DMS114 treated with DMSO at 0.1 percent for 48 hours (cell line): ENCODE measurements at regions not wholly inside any gene's neighbourhood (a gene's known extent, or its start where the extent isn't known, plus 50 kb on each side); places are given as distances from the start of the nearest gene placed in this dataset.
"Not testable (repeated sequence)": the region's sequence is repeated elsewhere in the genome, so short reads cannot be mapped to it uniquely, and the experiment has no call there.

Experiments used
- DNase-seq: peaks from one replicate; lab custom pipeline; 2025; ENCODE audit not compliant: unreplicated experiment; lab: John Stamatoyannopoulos, UW

DNA sequence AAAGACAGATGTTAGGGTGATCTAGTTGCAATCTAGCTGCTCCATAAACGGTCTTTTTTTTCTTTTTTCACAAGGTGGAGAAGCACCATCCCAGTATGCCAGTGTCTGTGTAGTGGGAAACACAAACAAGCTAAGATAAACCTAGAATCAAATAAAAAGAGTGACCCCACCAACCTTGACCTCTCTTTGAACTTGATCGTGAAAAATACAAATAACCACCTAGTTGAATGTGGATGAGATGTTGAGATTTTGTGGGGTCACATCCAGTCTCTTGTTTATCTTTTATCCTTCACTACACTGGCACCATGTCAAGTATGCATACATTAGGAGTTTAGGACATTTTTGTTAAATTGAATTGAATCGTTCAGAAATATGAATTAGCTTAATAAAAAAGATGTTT lies 194.6 kb upstream of the EYA4 start:
- no peak for DNase-seq

DNA sequence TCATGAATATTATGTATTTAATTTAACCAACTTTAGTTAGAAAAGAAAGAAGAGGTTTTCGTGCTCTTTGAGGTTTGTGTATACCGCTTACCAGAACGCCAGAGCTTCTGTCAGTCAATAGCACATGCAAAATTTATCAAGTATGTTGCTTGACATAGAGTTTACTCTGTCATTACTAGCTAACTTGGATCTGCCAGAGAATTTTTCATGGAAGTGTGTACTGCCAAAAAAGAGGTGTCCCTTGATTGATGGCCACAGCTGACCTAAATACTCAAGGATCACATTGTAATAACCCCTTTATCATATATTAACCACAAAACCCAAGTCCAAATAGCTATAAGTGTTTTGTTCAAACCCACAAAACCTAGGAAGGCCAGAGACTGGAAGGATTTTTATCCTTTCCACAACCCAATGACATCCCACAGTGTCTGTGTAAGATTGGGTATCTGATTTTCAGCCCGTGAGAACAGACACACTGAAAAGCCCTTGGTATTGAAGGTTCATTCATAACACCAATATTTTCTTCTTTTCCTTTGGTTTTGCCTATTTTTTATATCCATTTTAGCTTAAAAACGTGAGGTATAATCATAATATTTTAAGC lies 194.0 kb upstream of the EYA4 start:
- DNase-seq = no peak

DNA sequence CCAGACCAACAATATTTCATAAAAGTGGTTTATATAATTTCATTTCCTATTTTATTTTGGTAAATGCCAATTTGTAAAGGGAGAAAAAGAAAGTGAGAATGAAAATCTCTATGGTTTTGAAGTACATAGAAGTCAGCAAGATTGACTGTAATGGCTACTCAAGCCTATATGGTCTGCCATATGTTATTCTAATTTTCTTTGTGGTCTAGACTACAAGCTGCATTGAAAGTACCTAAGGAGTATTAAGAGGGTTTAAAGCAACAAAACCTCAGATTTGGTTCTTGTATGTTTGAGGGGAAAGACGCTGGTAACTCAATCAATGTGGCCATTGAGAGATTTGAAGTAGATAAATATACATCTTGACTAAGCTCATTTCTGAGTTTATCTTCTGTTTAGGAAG lies 193.5 kb upstream of the EYA4 start:
- no peak for DNase-seq

DNA sequence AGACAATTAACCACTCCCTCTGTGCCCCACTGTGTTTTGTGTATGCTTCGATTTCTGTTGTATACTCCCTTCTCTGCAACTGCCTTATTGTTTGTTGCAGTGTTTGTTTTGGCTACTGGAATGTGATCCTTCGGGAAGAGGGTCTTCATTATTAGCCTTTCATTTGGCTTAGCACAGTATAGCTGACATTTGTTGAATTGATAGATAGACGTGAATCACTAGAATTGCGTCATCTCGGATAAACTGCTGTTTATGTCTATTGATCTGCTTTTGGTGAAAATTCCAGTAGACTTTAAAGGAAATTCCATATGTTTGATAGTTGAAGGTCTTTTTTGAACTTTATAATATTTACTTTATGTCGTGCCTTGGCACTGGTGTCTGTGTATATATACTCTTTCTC lies 189.9 kb upstream of the EYA4 start:
- no peak for DNase-seq

DNA sequence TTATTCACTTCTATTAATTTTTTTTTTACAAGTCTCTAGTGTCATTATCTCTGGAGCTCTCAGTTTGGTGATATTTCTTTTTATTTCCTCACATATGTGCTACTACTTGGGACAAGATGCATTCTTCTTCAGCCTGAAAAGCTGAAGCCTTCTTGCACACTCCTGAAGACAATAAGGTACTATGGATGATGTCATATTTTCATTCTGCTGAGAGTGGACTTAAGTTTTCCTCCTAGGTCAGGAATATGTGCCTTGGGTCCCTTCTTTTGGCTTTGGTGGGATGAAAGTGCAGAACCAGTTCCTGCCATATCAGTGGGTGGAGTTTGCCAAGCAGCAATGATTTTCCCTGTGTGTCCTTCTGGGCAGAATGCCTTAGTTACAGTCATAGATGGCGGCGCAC lies 188.7 kb upstream of the EYA4 start:
- DNase-seq = no peak

DNA sequence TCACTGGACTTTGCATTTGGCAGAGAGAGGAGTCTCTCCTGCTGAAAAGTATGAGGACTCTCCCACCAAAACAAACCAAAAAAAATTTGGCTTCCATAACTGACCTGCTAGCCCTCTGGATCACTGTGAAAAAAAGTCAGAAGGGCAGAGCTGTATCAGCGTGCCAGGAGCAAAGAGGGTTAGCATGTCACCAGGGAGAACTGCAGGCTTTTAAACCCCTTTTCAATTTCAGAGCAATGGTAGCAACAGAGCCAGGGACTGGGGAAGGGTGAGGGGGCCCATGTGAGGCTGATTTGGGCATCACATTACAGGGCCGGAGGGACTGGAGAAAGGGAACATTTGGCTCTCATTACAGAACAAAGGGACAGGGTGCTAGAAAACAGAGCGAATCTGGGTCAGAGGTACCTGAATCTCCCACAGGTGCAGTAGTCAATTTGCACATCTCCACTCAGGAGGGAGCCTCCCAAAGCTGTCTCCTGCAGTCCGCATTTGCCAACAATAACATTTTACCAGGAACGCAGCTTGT lies 185.7 kb upstream of the EYA4 start:
- no peak for DNase-seq

DNA sequence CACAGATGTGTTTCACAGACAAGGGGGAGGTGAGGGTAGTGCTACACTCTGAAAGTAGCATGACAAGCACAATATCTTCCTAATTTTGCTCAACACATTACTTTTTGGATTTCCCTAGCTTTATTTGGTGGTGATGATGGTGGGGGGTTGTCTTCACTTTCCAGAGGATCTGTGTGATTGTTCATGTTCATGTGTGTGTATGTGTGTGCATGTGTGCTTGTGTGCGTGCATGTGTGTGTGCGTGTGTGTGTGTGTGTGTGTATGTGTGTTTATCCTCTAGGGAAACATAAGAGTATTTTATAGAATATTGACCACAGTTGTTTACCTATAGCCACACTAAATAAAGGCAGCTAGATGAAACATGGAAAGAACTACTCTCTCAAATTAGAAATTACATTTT lies 183.8 kb upstream of the EYA4 start:
- no peak for DNase-seq

DNA sequence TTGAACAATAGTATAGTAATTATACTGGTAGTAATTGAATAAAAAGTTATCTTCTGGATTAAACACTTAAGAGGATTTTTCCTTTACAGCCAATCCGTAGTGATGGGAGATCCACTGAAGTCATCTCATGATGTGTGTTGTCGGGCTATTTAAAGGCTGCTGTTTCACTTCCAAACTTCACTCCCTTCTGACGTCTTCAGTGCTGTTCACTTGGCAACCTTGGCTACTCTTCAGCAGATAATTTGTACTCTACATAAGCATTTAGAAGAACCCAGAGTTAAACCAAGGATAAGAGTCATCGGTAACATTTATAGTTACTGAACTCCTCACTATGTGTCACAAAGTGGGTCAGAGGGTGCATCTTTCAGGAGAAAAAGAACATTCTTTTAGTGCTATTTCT lies 179.1 kb upstream of the EYA4 start:
- DNase-seq = no peak

DNA sequence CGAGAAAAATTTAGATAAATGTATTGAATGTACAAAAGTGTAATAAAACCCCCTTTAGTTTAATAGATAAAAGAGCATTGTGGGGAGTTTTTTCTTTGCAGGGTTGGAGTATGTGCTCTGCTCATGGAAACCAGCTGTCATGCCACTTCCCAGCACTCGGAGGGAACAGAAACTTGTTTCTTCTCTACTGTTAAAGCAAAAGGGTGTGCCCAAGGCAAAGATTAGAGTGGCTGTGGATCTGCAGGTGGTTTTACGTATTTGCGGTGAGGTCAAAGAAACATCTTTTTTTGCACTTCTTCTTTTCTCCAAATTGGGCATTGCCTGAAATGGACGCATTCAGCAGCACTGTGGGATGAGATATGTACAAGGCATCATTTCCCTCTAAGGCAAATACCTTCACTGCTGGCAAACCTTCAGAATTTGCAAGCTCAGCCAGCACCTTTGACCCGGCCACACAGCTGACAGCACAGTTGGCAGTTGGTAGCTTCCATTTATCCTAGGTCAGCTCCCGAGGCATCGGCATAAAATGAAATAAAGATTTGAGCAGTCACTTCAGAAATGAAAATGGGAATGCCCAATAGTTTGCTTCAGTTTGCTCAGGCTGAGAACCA lies 178.4 kb upstream of the EYA4 start:
- no peak for DNase-seq

DNA sequence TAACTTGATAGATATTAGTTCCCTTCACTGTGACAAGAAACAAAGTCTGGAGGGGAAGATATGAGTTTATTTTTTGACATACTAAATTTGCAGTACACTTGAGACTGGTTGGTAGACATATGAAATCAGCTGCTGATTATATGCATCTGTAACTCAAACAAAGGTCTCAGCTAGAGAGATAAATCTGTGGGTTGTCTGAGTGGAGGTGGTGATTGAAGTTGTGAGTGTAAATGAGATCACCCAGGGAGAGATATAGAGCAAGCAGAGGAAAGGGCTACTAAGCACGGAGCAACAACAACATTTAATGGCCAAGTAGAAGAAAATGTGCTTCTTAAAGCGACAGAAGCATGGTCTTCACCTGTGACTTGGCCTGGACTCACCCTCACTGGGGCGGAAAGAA lies 173.2 kb upstream of the EYA4 start:
- DNase-seq = no peak

DNA sequence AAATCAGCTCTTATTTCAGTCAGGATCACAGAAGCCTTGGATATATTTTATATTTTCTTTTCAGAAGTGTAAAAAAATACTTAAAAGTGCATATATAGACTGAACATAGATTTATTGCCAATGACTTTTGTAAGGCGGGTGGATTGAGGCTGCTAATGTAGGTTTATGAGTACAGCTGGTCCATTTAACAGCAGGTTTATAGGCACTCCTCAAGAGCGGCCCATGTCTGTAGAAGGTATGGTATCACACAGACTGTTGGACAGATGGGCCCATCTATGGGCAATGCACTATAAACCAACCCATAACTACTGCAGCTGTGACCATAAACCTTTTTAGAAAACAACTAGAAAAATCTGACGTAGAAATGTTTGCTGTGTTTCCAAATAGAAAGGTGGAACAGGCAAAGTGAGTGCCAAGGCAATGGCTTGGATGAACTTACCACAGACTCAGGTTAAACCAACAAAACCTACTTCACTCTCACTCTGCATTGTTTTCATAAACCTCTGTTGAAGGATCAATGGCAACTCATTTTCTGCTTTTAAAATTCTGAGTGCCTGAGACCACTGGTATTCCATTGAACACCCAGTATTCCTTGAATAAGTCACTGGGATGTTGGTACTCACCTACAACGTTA lies 170.6 kb upstream of the EYA4 start:
- no peak for DNase-seq

DNA sequence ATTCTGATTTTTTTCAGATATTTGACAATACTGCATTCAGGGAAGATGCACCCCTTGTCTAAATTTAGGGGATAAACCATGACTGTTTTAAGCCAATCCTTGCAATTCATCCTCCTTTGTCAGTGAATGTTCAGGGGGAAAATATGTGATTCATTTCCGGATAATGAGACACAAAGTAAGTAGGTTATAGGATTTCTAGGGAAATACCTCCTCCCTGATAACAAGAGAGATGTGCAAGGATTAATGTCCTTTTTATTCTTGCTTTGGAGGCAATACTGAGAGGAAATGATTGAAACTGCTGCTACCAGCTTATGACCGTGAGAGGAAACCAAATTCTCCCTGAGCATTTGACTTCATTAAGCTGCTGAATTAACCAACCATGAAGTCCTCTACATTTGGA lies 161.3 kb upstream of the EYA4 start:
- DNase-seq = no peak

DNA sequence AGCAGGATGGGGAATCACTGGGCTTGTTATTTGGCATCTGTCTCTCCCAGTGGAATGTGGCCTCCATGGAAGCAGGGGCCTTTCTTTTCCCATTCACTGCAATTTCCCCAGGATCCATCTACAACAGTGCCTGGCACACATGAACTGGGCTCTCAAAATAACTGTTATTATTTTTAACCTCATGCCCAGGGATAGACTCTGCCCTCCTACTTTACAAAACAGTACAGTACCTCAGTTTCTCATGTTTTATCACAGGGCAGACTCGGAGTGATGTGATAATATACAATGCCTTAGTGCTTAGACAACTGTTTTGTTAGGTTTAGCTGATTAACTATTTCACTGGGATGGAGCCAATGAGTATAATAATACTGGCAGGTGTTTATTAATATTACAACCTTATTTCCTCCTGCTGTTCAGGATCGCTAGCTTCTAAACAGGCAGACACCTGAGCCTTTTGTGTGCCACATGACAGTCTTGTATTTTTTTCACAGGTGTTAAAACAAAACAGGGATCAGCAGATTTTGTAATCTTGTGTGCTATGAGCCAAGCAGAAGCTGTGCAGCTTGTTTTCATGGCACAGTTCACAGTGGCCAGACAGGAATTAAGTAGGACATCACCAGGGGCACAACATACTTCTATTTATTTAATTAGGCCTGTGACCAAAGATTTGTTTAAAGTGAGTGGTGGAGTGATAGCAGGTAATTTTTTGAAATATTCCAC lies 157.7 kb upstream of the EYA4 start:
- DNase-seq = no peak

DNA sequence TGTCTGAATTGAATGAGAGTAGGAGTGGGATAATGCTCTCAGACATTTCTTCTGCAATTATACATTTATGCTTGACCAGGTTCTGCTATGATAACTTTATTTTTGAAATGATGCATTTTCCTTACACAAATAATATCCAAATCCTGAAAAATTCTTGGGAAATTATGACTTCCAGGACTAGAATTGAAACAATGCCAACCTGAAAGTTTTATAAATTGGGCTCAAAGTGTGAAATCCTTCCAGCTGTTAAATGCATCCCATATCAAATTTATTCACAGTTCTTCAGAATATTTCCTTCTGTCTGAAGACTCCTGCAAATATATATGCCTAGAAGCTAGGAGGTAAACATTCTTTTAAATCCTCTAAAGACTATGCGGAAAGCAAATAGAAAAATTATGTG lies 155.7 kb upstream of the EYA4 start:
- DNase-seq = no peak

DNA sequence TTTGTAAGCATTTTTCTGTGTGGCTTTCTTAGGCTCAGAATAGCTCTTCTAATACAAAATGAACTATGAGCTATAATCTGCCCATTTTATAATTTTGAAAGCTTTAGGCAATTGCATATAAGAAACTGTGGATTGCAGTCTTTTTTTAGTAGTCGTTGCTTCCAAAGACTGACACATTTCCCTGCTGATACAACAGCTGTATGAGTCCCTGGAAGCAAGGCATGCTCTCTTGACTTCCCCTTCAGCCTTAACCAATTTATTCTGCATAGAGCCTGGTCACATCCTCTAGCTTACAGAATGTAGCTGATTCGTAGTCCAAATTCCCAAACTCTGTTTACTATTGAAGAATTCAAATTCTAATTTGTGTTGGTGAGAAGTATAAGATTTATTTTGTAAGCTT lies 155.3 kb upstream of the EYA4 start:
- no peak for DNase-seq

DNA sequence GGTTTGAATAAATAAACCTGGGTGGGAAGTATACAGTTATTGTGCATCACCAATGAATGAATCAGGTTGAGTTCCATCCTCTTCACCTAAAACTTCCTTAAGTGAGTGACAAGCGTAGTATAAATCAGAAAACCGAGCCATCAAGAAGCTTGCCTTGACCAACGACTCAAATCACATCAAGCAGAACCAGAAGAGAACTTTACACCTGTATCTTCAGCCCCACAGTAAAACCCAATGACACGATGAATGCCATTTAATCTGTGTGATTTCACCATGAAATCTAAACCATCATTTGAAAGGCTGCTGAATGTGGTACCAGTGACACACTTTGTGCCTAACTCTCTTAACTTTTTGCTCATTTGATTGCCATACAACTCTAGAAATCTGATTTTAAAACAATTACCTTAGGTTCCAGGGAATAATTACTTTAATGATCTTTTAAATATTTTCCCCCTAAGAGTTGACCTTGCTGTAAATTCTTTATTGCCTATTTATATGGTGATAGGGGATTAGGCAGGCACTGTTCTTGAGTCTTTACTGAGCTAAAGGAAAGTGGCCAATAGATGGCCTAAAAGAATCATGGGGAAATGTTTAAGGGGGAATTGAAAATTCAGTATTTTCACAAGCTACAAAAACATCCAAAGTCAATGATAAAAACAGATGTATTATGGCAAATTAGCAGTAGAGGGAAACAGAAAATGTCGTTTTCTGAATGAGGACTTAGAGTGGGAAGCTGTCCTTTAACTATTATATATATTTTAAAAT lies 152.0 kb upstream of the EYA4 start:
- no peak for DNase-seq

DNA sequence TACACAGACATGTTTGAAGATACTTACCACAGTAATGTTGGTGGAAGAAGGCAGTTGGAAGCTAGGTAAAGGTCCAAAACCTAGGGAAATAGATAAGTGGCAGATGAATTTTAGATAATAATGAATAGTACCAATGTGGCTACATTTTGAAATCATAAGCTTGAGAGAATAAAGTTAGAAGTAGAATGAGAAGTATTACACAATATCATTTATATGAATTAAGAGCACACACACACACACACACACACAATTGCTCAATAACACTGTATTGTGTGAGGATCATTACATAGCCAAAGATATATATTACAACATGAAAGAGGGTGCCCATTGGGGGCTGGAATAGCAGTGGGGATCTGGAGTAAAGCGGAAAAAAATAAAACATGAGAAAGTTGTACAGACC lies 149.0 kb upstream of the EYA4 start:
- no peak for DNase-seq

DNA sequence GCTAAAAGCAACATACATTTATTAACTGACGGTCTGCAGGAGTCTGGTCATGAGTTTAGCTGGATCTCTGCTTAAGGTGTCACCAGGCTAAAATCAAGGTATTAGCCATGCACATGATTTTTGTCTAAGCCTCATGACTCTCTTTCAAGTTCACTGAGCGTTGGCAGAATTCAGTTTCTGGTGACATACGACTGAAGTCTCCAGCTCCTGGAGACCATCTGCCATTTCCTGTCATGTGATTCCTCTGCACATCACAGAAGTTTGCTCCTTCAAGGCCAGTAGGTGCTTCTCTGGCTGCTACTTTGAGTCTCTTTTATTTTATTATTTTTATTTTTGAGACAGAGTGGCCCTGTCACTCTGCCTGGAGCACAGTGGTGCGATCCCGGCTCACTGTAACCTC lies 148.4 kb upstream of the EYA4 start:
- no peak for DNase-seq

DNA sequence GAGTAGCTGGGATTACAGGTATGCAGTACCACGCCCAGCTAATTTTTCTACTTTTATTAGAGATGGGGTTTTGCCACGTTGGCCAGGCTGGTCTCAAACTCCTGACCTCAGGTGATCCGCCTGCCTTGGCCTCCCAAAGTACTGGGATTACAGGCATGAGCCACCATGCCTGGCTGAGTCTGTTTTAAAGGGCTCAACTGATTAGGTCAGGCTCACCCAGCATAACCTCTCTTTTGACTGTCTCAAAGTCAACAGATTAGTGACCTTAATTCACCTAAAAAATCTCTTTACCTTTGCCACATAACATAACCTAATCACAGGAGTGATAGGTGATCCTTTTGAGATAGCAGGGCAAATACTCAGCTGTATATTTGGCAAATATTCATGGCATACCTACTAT lies 147.9 kb upstream of the EYA4 start:
- not testable (repeated sequence) for DNase-seq

DNA sequence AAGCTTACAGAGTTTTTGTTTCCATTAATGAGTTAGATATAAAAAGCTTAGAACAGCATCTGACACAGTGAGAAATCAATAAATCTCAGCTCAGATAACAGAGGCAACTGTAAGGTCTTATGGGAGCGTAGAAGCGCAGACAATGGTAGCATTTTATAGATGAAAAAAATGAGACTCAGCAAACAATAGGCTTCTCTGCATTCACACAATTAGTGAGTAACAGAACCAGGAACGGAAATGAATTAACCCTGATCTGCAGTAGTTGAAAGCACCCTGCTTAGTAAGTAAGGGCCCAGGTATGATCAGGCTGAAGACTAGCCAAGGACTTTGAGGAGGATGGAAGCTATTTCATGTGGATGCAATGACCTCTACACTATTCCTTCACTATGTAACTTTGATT lies 147.2 kb upstream of the EYA4 start:
- DNase-seq = no peak

DNA sequence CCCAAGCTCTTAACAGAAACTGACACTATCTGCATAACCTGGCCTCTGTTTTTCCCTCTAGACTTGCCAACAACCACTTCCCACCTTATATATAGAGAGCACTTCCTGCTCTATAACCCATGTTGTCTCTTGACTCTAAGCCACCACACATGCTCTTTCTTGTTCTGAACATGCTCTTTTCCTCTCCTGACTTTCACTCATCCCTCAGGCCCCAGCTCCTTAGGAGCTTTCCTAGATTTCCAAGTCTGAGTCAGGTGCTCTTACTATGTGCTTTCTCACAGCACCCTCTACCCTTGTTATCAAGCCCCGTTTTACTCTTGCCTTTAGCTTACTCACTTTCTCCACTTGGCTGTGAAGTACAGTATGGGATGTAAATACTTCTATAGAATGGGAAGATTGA lies 143.9 kb upstream of the EYA4 start:
- no peak for DNase-seq
